ENCODE measurements at regions not wholly inside any gene's neighbourhood (a gene's known extent, or its start where the extent isn't known, plus 50 kb on each side); places are given as distances from the start of the nearest gene placed in this dataset.

DNA sequence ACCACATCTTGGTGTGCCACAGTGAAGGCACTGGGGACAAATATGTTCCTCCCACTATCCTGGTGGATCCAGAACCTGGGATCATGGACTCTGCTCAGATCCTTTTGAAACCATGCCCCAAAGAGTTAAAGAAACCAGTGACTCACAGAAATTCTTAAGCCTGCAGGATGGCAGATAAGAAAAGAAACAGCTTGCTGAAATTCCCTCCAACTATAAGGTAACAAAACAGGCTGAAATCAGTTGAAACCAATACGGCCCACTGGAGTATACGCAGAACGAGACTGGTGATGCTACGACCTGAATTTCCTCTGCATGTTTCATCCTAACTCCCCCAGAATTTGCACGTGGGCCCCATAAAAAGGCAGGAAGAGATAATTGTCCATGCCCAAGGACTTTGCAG is 209.6 kb downstream of the TJP1 start:
- H3K9me3 ChIP-seq = no peaks in the 10 kb centered on the region
- no peaks in the 10 kb centered on the region for H3K4me1 ChIP-seq
- intact Hi-C loops (cut with DNase I; ENCODE audit: low total_unique reads) = no loop called here
- no peak for TF ChIP-seq POLR2A (IDR thresholded peaks at IDR 0.05)
- TF ChIP-seq, protein P1, sequence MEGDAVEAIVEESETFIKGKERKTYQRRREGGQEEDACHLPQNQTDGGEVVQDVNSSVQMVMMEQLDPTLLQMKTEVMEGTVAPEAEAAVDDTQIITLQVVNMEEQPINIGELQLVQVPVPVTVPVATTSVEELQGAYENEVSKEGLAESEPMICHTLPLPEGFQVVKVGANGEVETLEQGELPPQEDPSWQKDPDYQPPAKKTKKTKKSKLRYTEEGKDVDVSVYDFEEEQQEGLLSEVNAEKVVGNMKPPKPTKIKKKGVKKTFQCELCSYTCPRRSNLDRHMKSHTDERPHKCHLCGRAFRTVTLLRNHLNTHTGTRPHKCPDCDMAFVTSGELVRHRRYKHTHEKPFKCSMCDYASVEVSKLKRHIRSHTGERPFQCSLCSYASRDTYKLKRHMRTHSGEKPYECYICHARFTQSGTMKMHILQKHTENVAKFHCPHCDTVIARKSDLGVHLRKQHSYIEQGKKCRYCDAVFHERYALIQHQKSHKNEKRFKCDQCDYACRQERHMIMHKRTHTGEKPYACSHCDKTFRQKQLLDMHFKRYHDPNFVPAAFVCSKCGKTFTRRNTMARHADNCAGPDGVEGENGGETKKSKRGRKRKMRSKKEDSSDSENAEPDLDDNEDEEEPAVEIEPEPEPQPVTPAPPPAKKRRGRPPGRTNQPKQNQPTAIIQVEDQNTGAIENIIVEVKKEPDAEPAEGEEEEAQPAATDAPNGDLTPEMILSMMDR (IDR thresholded peaks at IDR 0.05) = no peak
- no peak overlapping the region for H3K27ac ChIP-seq
- no peaks in the 10 kb centered on the region for H3K36me3 ChIP-seq
- no peak overlapping the region for H3K4me3 ChIP-seq
- DNase-seq = no peak
- H3K27me3 ChIP-seq = no peaks in the 10 kb centered on the region

DNA sequence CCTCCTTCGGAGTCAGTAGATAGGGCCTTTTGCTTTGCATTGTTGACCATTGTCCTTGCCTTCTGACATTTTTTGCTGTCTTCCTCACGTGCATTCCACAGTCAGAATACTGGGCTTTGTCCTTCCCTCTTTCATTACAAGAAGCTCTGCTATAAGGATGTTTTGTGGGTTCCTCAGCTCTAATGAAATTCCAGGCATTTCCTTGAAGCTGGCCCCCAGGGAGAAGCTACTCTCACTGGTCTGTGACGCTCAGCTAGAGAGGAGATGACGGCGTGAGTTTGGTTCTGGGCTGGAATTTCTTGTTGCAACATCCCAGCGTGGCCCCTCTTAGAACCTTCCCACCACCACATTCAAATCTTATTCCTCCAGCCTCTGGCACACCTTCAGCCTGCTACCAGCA is 210.2 kb downstream of the TJP1 start:
- H3K4me1 ChIP-seq = no peaks in the 10 kb centered on the region
- no peaks in the 10 kb centered on the region for H3K27me3 ChIP-seq
- no peak overlapping the region for H3K27ac ChIP-seq
- no peak for DNase-seq
- H3K4me3 ChIP-seq = no peak overlapping the region
- intact Hi-C loops (cut with DNase I; ENCODE audit: low total_unique reads) = no loop called here
- no peaks in the 10 kb centered on the region for H3K9me3 ChIP-seq
- TF ChIP-seq, protein P1 (IDR thresholded peaks at IDR 0.05) = no peak
- no peak for TF ChIP-seq POLR2A (IDR thresholded peaks at IDR 0.05)
- no peaks in the 10 kb centered on the region for H3K36me3 ChIP-seq

DNA sequence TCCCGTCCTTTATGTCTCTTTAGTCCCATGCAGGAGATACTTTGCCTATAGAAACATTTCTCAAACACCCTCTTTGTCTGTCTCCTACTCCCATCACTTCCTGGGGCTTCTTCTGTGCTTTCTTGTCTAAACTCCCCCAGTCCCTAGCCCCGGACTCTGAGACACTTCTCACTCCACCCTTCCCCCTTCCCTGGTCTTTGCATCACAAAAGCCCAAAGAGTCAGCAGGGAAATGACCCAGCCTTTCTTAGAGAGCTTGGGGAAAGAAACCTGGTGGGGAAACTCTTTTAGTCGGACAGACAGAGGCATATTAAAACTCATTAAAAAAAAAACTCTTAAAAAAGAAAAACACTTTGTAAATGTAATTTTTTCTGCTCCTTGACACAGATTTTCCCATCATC is 211.2 kb downstream of the TJP1 start:
- H3K9me3 ChIP-seq = no peaks in the 10 kb centered on the region
- TF ChIP-seq, protein P1 (IDR thresholded peaks at IDR 0.05) = no peak
- no peak for TF ChIP-seq POLR2A (IDR thresholded peaks at IDR 0.05)
- no peaks in the 10 kb centered on the region for H3K4me1 ChIP-seq
- intact Hi-C loops (cut with DNase I; ENCODE audit: low total_unique reads) = no loop called here
- no peaks in the 10 kb centered on the region for H3K36me3 ChIP-seq
- H3K4me3 ChIP-seq = no peak overlapping the region
- H3K27ac ChIP-seq = no peak overlapping the region
- H3K27me3 ChIP-seq = no peaks in the 10 kb centered on the region
- no peak for DNase-seq

DNA sequence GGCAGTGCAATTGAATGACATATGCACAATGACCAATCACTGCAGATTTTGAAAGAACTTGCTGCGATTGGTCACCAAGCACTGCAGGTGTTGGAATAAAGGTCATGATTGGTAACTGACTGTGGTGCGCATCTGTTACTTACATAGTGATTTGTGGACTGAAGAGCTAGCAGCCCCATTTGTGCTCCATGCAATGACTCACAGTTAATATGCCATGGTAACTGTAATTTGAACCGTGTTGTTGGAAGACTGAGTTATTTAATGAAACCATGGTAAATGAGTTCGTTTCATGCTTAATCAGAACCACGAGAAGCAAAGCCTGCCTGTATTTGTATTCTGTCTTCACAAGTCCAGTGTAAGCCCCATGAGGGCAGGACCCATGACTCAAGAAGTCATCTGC is 220.5 kb downstream of the TJP1 start:
- Histone ChIP-seq H3K27ac (no peak overlapping the region), H3K27me3 (no peaks in the 10 kb centered on the region), H3K9me3 (no peaks in the 10 kb centered on the region), H3K4me1 (no peaks in the 10 kb centered on the region), H3K4me3 (no peak overlapping the region), H3K36me3 (no peaks in the 10 kb centered on the region)
- TF ChIP-seq, protein P1 (IDR thresholded peaks at IDR 0.05) = no peak
- no peak for TF ChIP-seq POLR2A (IDR thresholded peaks at IDR 0.05)
- intact Hi-C loops (cut with DNase I; ENCODE audit: low total_unique reads) = no loop called here
- DNase-seq = no peak

DNA sequence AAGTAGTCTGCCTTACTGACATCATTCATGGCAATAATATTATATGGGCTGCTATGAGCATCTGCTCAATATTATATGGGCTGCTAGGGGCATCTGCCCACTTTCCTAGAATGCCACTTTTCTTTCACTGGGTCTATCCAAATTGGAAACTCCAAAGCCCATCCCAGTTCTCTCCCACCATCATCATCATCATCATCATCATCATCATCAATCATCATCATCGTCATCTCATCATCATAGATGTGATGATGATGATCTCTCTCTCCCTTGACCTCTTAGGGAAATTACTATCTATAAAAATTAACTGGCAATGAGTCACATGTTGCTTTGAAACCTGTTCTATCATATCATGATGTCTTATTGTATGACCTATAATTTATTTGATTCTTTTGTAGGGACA is 222.0 kb downstream of the TJP1 start:
- Histone ChIP-seq H3K4me1 (no peaks in the 10 kb centered on the region), H3K4me3 (no peak overlapping the region), H3K9me3 (no peaks in the 10 kb centered on the region), H3K36me3 (no peaks in the 10 kb centered on the region), H3K27me3 (no peaks in the 10 kb centered on the region), H3K27ac (no peak overlapping the region)
- no peak for DNase-seq
- TF ChIP-seq, protein P1 (IDR thresholded peaks at IDR 0.05) = no peak
- no peak for TF ChIP-seq POLR2A (IDR thresholded peaks at IDR 0.05)
- intact Hi-C loops (cut with DNase I; ENCODE audit: low total_unique reads) = no loop called here
